ENCODE measurements at regions not wholly inside any gene's neighbourhood (a gene's known extent, or its start where the extent isn't known, plus 50 kb on each side); places are given as distances from the start of the nearest gene placed in this dataset.
A peak's percentile ranks its signal among the peaks of the same experiment; 100 is the strongest.
"Not testable (repeated sequence)": the region's sequence is repeated elsewhere in the genome, so short reads cannot be mapped to it uniquely, and the experiment has no call there.

DNA sequence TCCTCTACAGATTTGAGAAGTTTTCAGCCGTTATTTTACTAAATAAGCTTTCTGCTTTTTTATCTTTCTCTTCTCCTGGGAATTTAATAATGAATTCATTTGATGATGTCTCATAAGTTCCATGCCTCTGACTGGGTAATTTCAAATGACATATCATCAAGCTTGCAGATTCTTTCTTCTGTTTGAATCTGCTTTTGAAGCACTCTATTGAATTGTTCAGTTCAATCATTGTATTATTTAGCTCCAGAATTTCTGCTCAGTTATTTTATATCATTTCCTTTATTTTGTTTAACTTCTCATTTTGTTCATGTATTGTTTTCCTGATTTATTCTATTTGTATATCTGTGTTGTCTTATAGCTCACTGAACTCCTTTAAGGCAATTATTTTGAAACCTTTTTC, 196.9 kb upstream of the CNTNAP2 start:
- no peak for DNase-seq (ENCODE audit: low read depth, low spot score)

DNA sequence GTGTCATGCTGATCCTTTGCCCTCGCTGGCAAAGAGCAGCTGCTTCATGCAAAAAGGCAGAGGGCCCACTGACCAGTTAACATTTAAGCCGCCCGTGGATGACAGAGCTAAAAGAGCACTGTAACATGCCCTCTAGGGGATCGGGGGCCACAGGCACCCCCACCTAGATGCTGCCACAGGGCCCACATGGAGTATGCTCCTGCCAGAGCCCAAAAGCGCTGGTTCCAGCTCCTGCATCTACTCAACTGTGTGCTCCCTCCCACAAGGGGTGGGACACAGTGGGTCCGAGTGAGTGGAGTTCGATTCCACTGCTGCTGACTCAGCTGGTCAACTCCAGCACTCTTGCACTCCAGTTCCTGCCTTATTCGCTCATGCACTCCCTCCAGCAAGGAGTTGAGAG, 199.8 kb upstream of the CNTNAP2 start:
- no peak for DNase-seq (ENCODE audit: low read depth, low spot score)

DNA sequence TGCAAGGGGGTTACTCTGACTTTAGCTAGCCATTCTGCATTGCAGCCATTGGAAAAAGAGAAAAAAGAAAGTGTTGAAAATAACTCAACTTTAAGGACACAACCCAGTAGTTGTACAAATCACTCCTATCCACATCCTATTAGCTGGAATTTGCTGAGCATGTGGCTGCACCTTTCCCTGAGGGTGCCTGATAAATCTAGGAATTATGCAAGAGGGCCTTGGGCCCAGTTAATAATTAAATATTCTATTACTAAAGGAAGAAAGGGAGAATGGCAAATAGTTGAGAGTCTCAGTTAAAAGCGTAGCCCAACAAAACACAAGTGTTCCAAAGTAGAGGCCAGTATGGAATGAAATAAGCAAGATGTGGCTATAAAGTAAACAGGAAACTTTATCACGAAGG, 200.9 kb upstream of the CNTNAP2 start:
- DNase-seq (ENCODE audit: low read depth, low spot score): no peak

DNA sequence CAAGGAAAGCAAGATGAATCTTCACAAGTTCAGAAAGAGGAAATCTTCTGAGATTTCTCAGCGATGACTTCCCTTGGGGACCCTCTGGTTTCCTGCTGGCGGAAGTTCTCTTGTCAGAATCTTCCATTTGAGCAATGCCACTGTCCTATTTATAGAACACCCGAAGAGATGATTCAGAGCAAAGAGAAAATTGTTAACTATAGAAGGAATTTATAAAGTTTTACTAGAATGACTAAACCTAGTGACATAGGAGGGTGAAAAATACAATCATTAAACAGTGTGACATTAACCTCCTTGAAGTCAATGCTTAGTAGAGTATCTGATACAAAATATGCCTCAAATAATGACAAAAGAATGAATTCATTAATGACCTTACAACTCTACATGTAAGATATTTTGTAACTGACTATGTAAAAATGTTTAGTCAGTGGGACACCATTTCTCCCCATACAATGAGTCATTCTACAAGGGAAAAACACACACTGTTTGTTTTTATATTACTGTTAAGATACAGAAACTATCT, 206.5 kb upstream of the CNTNAP2 start:
- DNase-seq (ENCODE audit: low read depth, low spot score): no peak

GRCh38 chr7:145903658-145904057, 212.9 kb upstream of the CNTNAP2 start:
- no peak for DNase-seq (ENCODE audit: low read depth, low spot score)

DNA sequence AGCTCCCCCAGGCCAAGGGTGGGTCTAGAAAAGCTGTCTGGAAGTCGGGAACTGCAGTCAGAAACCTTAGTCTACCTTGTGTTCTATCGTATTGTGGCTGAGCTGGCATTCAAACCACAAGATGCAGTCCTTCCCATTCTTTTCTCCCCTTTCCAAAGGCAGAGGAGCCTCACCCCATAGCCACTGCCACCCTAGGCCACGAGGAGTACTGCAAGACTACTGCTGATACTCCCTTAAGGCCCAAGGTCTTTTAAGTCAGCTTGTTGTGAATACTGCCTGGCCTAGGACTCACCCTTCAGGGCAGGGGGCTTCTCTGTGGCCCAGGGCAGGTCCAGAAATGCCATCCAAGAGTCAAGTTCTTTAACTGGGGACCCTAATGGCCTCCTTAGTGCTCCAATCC, 214.5 kb upstream of the CNTNAP2 start:
- DNase-seq (ENCODE audit: low read depth, low spot score): peak; percentile 2

DNA sequence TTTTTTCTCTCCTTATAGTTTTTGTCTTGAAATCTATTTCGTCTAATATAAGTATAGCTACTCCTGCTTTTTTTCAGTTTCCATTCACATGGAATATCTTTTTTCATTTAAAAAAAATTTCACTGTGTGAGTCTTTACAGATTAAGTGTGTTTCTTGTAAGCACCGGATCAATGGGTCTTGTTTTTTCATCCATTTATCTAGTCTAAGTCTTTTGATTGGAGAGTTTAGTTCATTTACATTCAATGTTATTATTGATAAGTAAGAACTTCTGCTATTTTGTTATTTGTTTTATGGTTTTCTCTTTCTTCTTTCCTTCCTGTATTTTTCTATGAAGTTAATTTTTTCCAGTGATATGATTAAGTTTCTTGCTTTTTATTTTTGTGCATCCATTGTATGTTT, 216.7 kb upstream of the CNTNAP2 start:
- DNase-seq (ENCODE audit: low read depth, low spot score): no peak

- DNase-seq (ENCODE audit: low read depth, low spot score): no peak
Observed at GRCh38 chr7:145893925-145894535, 222.6 kb upstream of the CNTNAP2 start.

DNA sequence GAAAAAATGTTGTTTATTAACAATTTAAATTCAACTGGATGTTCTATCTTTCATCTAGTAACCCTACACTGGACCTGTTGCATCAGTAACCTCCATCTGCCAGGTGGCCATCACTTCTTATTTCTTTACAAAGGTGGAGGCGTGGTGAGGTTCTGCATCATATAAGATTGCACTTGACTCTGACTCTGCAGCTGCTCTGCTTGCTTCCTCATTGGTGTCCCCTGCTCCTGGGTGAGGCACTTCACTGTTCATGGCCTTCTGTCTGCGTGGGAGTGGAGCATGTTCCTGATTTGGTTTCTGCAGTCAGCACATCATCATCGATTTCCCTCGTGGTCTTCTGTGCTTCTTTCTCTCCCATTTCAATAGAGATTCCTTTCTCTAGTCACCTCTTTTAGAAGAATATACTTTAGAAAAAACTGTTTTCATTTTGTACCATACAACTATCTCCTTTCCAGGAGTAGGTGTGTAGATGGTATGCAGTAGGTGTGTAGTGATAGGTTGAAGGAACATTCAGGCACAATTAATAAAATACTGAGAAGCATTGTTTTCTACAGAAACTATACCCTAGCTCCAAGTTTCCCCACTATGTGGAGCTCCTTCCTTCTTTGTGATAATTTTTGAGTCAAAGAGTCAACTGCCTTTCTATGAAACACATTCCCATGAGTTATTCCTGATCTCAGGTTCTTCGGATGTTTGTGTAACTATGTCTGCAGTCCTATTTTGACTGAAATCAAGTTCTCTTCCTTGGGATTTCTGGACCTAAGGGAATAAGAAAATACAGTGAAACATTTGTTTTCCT, 231.7 kb upstream of the CNTNAP2 start:
- DNase-seq (ENCODE audit: low read depth, low spot score): no peak

DNA sequence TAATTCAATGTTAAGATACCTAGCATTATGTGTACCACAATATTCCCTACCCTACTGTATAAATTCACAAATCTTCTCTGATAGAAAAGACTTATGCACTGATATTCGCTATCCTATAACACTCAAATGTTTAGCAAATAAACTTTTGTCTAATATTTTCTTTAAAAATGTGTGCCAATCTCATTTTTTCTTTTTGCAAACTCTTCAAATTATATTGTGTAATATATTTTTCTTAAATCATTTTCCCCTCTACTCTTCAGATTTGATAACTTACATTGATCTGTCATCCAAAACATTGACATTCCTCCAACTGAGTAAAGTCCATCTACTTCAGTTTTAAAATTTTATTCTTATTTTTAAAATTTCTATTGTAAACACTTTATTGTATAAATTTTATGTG, 240.2 kb upstream of the CNTNAP2 start:
- DNase-seq (ENCODE audit: low read depth, low spot score): no peak

- DNase-seq (ENCODE audit: low read depth, low spot score): no peak
Observed at GRCh38 chr7:145875267-145875666, 241.3 kb upstream of the CNTNAP2 start.

- DNase-seq (ENCODE audit: low read depth, low spot score): no peak
Observed at GRCh38 chr7:145868935-145869334, 247.7 kb upstream of the CNTNAP2 start.

- no peak for DNase-seq (ENCODE audit: low read depth, low spot score)
Observed at GRCh38 chr7:145862212-145862611, 254.4 kb upstream of the CNTNAP2 start.

- no peak for DNase-seq (ENCODE audit: low read depth, low spot score)
Observed at GRCh38 chr7:145860809-145861208, 255.8 kb upstream of the CNTNAP2 start.

DNA sequence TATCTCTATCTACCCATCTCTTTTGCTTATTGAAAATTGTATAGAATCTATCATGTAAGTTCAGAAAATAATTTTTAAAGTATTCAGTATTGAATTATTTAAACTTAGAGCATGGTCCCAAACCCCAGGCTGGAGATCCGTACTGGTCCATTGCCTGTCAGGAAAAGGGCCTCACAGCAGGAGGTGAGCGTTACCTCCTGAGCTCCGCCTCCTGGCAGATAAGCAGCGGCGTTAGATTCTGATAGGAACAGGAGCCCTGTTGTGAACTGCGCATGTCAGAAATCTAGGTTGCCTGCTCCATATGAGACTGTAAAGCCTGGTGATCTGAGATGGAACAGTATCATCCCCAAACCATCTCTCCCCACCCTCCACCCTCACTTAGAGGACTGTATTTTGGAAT, 266.0 kb upstream of the CNTNAP2 start:
- DNase-seq (ENCODE audit: low read depth, low spot score): peak; percentile 3

DNA sequence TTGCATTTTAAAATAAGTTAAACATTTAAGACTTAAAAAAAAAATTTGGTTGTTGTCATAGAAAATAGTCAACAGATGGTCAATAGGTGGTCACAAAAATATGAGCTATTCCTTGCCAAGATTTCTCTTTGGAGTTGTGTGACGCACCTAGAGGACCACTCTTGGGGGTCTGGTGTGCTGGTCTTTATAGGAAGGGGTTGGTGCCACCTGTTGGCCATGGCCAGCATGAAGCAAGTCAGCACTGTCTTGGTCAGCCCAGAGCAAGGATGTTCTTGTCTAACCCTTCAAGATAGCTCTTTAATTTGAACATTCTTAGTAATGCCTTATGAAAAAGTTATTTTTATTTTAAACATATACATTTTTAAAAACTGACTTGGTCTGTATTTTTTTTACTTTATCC, 267.9 kb upstream of the CNTNAP2 start:
- DNase-seq (ENCODE audit: low read depth, low spot score): peak; percentile 44

DNA sequence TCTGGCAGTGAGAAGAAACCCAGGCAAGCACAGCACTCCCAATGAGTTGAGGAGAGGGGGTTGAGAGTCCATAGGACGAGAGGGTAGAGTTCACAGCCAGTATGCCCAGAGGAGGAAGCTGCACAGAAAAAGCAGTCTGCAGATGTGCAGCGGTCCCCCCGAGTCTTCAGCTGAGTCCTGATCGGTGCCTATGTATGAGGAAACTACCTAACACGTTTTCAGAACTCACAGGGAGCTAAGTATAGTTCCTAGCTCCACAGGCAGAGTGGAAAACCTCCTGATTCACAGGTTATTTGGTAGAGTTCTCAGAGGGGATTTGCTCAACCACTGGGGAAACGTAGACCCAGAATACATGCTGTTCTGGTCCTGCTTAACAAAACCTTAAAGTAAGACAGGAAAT, 271.3 kb upstream of the CNTNAP2 start:
- DNase-seq (ENCODE audit: low read depth, low spot score): no peak

GRCh38 chr7:145839814-145840213, 276.8 kb upstream of the CNTNAP2 start:
- DNase-seq (ENCODE audit: low read depth, low spot score): no peak

DNA sequence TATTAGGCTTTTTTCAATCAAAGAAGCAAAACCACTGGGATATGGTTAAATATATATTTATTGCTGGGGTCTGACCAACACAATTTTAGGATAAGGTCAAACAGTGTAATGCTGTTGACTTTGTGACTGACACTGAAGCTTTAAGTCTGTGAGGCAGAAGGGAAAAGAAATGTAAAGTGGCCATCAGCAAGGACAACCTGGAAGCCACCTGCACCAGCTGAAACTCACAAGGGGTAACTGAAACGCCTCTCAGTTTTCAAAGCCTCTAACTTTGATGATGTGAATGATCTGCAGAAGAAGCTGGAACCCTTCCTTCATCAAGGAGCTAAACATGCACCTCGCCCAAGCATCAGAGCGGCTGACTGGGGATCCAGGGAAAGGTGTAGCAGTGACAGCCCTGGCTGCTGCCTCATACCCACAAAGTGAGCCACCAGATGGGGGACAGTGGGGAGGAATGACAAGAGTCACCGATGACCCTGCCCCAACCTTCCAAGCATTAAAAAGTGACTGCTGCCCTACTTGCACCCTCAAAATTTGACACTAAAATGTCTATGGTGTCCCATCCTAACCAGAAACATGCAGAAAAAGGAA, 284.9 kb upstream of the CNTNAP2 start:
- no peak for DNase-seq (ENCODE audit: low read depth, low spot score)

- no peak for DNase-seq (ENCODE audit: low read depth, low spot score)
Observed at GRCh38 chr7:145817687-145818086, 298.9 kb upstream of the CNTNAP2 start.

DNA sequence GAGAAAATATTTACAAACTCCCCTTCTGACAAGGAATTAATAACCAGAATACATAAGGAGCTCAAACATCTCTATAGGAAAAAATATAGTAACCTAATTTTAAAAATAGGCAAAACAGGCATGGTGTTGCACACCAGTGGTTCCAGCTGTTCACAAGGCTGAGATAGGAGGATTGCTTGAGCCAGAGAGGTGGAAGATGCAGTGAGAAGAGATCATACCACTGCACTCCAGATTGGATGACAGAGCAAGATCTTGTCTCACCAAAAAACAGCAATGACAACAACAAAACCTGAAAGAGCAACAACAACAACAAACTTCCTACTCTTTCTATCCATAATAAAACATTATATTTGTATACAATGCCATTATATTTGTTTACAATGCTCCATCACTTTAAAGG, 304.4 kb upstream of the CNTNAP2 start:
- DNase-seq (ENCODE audit: low read depth, low spot score): no peak

DNA sequence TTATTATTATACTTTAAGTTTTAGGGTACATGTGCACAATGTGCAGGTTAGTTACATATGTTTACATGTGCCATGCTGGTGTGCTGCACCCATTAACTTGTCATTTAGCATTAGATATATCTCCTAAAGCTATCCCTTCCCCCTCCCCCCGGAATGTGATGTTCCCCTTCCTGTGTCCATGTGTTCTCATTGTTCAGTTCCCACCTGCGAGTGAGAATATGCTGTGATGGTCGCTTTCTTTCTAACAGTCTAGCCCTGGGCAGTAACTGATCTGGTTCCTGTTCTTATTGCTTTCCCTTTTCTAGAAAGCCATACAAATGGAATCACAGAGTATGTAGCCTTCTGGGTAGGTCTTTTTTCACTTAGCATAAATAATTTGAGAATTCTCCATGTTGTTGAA, 311.1 kb upstream of the CNTNAP2 start:
- DNase-seq (ENCODE audit: low read depth, low spot score): not testable (repeated sequence)

DNA sequence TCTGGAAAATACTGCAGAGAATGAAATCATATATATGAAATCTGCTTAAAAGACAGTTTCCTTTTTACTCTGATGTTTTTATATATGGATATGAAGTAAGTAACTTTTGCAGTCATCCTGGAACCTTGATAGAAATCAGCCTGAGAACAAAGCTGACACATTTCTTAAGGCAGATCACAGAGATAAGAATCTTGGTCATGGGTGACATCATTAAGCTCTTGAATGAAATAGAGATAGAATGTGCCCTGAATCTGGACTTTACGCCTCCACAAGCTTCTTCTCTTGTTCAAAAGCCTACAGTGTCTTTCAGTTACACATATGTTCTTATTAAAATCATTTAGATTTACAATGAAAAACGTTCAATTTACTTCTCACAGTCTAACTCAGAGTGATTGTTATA, 319.1 kb upstream of the CNTNAP2 start:
- no peak for DNase-seq (ENCODE audit: low read depth, low spot score)

Measured in ELF-1 (cell line).